ENCODE measurements at regions not wholly inside any gene's neighbourhood (a gene's known extent, or its start where the extent isn't known, plus 50 kb on each side); places are given as distances from the start of the nearest gene placed in this dataset.
"Not testable (repeated sequence)": the region's sequence is repeated elsewhere in the genome, so short reads cannot be mapped to it uniquely, and the experiment has no call there.

DNA sequence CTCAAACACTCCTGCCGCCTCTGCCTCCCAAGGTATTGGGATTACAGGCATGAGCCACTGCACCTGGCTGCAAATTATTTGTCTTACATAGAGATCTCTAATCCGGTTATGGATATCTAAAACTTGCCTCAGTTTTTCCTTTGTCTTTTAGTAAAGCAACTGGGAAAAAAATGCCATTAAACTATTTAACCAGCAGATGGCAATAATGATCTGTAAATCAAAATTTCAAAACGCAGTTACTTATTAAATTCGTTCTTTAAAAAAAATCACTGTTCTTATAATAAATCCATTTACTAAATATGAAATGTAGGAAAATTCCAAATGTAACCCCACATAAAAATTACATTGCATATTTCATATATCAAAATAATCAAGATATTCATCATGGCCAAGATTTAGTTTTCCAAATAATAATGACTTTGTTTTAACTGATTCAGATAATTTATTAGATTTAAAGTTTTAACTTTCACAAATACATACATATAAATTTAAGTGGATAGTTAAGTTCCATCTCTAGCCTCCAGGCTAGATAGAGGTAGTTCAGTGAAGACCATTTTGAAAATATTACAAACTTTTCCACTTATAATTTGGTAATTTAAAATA is 125.8 kb downstream of the KBTBD2 start:
- TF ChIP-seq ZFP3 (CRISPR knock-in tag; IDR thresholded peaks at IDR 0.05); ZNF70 (CRISPR knock-in tag; IDR thresholded peaks at IDR 0.05); SNAI2 (CRISPR knock-in tag; IDR thresholded peaks at IDR 0.05); ARNTL (CRISPR knock-in tag; IDR thresholded peaks at IDR 0.05; ENCODE audit: borderline replicate concordance, low read depth); ZNF565 (CRISPR knock-in tag; conservative IDR thresholded peaks at IDR 0.05; ENCODE audit: low read depth): not testable (repeated sequence)
- TF ChIP-seq, protein P1, sequence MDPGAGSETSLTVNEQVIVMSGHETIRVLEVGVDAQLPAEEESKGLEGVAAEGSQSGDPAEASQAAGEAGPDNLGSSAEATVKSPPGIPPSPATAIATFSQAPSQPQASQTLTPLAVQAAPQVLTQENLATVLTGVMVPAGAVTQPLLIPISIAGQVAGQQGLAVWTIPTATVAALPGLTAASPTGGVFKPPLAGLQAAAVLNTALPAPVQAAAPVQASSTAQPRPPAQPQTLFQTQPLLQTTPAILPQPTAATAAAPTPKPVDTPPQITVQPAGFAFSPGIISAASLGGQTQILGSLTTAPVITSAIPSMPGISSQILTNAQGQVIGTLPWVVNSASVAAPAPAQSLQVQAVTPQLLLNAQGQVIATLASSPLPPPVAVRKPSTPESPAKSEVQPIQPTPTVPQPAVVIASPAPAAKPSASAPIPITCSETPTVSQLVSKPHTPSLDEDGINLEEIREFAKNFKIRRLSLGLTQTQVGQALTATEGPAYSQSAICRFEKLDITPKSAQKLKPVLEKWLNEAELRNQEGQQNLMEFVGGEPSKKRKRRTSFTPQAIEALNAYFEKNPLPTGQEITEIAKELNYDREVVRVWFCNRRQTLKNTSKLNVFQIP (CRISPR knock-in tag; IDR thresholded peaks at IDR 0.05; ENCODE audit: borderline replicate concordance, low read depth), result not testable (repeated sequence)
- TF ChIP-seq, protein P2, sequence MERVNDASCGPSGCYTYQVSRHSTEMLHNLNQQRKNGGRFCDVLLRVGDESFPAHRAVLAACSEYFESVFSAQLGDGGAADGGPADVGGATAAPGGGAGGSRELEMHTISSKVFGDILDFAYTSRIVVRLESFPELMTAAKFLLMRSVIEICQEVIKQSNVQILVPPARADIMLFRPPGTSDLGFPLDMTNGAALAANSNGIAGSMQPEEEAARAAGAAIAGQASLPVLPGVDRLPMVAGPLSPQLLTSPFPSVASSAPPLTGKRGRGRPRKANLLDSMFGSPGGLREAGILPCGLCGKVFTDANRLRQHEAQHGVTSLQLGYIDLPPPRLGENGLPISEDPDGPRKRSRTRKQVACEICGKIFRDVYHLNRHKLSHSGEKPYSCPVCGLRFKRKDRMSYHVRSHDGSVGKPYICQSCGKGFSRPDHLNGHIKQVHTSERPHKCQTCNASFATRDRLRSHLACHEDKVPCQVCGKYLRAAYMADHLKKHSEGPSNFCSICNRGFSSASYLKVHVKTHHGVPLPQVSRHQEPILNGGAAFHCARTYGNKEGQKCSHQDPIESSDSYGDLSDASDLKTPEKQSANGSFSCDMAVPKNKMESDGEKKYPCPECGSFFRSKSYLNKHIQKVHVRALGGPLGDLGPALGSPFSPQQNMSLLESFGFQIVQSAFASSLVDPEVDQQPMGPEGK (CRISPR knock-in tag; IDR thresholded peaks at IDR 0.05; ENCODE audit: borderline replicate concordance), result not testable (repeated sequence)
